ENCODE measurements at regions not wholly inside any gene's neighbourhood (a gene's known extent, or its start where the extent isn't known, plus 50 kb on each side); places are given as distances from the start of the nearest gene placed in this dataset.
"Not testable (repeated sequence)": the region's sequence is repeated elsewhere in the genome, so short reads cannot be mapped to it uniquely, and the experiment has no call there.

DNA sequence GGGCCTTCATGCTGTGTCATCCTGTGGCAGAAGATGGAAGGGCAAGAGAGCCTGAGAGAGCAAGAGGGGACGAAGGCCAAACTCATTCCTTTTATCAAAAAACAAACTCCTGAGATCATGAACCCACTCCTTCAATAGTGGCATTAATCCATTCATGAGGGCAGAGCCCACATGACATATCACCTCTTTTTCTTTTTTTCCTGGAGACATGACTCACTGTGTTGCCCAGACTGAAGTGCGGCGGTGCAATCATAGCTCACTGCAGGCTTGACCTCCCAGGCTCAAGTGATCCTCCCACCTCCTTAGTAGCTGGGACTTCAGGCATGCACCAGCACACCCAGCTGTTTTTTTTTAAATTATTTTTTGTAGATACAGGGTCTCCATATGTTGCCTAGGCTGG is 92.0 kb upstream of the RNU6-1 start:
- no peaks in the 10 kb centered on the region for H3K9me2 ChIP-seq (replicated peaks; ENCODE audit: low read length)
- no peaks in the 10 kb centered on the region for H3K79me2 ChIP-seq (ENCODE audit: low read length)
- ChIA-PET CTCF (no interaction called here), POLR2A (ENCODE audit: unreplicated experiment) (no interaction called here)
- no peak overlapping the region for H3K27ac ChIP-seq (ENCODE audit: low read length)
- intact Hi-C loops (cut with micrococcal nuclease): no loop called here
- H3K4me1 ChIP-seq (ENCODE audit: insufficient read depth, low read length): peaks cover 2% of the 10 kb centered on the region
- H3K4me2 ChIP-seq (ENCODE audit: low read length): no peak overlapping the region
- H3K9me3 ChIP-seq (ENCODE audit: low read length): no peaks in the 10 kb centered on the region
- no peaks in the 10 kb centered on the region for H3K36me3 ChIP-seq (ENCODE audit: low read depth, low read length)
- no peak overlapping the region for H2AFZ ChIP-seq (ENCODE audit: low read length)
- BruUV-seq (replicated peaks): no TSS peak
- H3K4me3 ChIP-seq (ENCODE audit: low read length): no peak overlapping the region
- no peaks in the 10 kb centered on the region for H3K27me3 ChIP-seq (ENCODE audit: low read length)
- DNase-seq (peak; percentile 12), ATAC-seq (no peak)
- H3F3A ChIP-seq (ENCODE audit: low read length, unreplicated experiment): no peaks in the 10 kb centered on the region
- no peaks in the 10 kb centered on the region for H4K20me1 ChIP-seq (ENCODE audit: low read length)
- no peak overlapping the region for H3K9ac ChIP-seq (ENCODE audit: low read length)
- no peak for TF ChIP-seq EZH2phosphoT487 (IDR thresholded peaks at IDR 0.05; ENCODE audit: borderline replicate concordance, low read length)
- TF ChIP-seq, protein P1, sequence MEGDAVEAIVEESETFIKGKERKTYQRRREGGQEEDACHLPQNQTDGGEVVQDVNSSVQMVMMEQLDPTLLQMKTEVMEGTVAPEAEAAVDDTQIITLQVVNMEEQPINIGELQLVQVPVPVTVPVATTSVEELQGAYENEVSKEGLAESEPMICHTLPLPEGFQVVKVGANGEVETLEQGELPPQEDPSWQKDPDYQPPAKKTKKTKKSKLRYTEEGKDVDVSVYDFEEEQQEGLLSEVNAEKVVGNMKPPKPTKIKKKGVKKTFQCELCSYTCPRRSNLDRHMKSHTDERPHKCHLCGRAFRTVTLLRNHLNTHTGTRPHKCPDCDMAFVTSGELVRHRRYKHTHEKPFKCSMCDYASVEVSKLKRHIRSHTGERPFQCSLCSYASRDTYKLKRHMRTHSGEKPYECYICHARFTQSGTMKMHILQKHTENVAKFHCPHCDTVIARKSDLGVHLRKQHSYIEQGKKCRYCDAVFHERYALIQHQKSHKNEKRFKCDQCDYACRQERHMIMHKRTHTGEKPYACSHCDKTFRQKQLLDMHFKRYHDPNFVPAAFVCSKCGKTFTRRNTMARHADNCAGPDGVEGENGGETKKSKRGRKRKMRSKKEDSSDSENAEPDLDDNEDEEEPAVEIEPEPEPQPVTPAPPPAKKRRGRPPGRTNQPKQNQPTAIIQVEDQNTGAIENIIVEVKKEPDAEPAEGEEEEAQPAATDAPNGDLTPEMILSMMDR (conservative IDR thresholded peaks at IDR 0.05; ENCODE audit: low read depth, low read length): no peak
- no peak for TF ChIP-seq EZH2 (IDR thresholded peaks at IDR 0.05; ENCODE audit: low read length, unreplicated experiment)

DNA sequence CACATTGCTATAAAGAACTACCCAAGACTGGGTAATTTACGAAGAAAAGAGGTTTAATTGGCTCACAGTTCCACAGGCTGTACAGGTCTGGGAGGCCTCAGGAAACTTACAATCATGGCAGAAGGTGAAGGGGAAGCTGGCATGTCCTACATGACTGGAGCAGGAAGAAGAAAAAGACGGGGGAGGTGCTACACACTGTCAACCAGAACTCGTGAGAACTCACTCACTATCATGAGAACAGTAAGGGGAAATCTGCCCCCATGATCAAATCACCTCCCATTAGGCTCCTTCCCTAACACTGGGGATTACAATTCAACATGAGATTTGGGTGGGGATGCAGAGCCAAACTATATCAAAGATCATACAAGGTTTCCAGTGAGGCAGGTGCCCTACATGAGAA is 94.3 kb upstream of the RNU6-1 start:
- H3K9me2 ChIP-seq (replicated peaks; ENCODE audit: low read length); intact Hi-C loops (cut with micrococcal nuclease); H3K4me3 ChIP-seq (ENCODE audit: low read length); H3K79me2 ChIP-seq (ENCODE audit: low read length); CTCF ChIA-PET; H2AFZ ChIP-seq (ENCODE audit: low read length); POLR2A ChIA-PET (ENCODE audit: unreplicated experiment); H3K27ac ChIP-seq (ENCODE audit: low read length); H3K4me1 ChIP-seq (ENCODE audit: insufficient read depth, low read length); H3K27me3 ChIP-seq (ENCODE audit: low read length); H4K20me1 ChIP-seq (ENCODE audit: low read length); H3K36me3 ChIP-seq (ENCODE audit: low read depth, low read length); ATAC-seq; H3K4me2 ChIP-seq (ENCODE audit: low read length); BruUV-seq (replicated peaks); H3K9me3 ChIP-seq (ENCODE audit: low read length); DNase-seq; H3F3A ChIP-seq (ENCODE audit: low read length, unreplicated experiment); H3K9ac ChIP-seq (ENCODE audit: low read length): not testable (repeated sequence)

DNA sequence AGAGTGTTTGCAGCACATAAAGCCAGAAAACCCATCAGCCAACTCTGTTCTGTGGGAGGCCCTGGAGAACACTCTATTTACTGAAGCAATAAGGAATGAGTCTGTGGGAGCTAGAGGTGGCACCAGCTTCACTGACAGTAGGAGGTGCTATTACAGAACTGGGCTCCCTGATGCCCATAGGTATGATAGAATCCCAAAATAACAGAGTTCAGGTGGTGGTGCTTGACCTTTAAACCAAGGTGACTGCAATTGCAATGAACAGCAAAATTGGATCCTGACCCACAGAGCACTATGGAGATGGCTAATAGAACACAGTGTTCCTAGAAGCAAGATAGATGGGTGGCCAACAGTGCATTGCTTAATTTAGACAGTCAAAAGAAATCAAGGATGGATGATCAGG is 95.4 kb upstream of the RNU6-1 start:
- no peaks in the 10 kb centered on the region for H3F3A ChIP-seq (ENCODE audit: low read length, unreplicated experiment)
- no TSS peak for BruUV-seq (replicated peaks)
- ChIA-PET POLR2A (ENCODE audit: unreplicated experiment) (no interaction called here), CTCF (no interaction called here)
- H3K4me1 ChIP-seq (ENCODE audit: insufficient read depth, low read length): peaks cover 9% of the 10 kb centered on the region
- no peaks in the 10 kb centered on the region for H3K9me3 ChIP-seq (ENCODE audit: low read length)
- H3K9ac ChIP-seq (ENCODE audit: low read length): no peak overlapping the region
- H3K36me3 ChIP-seq (ENCODE audit: low read depth, low read length): no peaks in the 10 kb centered on the region
- intact Hi-C loops (cut with micrococcal nuclease): no loop called here
- DNase-seq (no peak), ATAC-seq (no peak)
- H4K20me1 ChIP-seq (ENCODE audit: low read length): no peaks in the 10 kb centered on the region
- H3K9me2 ChIP-seq (replicated peaks; ENCODE audit: low read length): no peaks in the 10 kb centered on the region
- no peak overlapping the region for H3K4me2 ChIP-seq (ENCODE audit: low read length)
- TF ChIP-seq, protein P1 (conservative IDR thresholded peaks at IDR 0.05; ENCODE audit: low read depth, low read length): no peak
- TF ChIP-seq EZH2 (IDR thresholded peaks at IDR 0.05; ENCODE audit: low read length, unreplicated experiment) (no peak), EZH2phosphoT487 (IDR thresholded peaks at IDR 0.05; ENCODE audit: borderline replicate concordance, low read length) (no peak)
- H3K79me2 ChIP-seq (ENCODE audit: low read length): no peaks in the 10 kb centered on the region
- H3K4me3 ChIP-seq (ENCODE audit: low read length): no peak overlapping the region
- no peaks in the 10 kb centered on the region for H3K27me3 ChIP-seq (ENCODE audit: low read length)
- no peak overlapping the region for H3K27ac ChIP-seq (ENCODE audit: low read length)
- no peak overlapping the region for H2AFZ ChIP-seq (ENCODE audit: low read length)
